ENCODE measurements at regions not wholly inside any gene's neighbourhood (a gene's known extent, or its start where the extent isn't known, plus 50 kb on each side); places are given as distances from the start of the nearest gene placed in this dataset.
"Not testable (repeated sequence)": the region's sequence is repeated elsewhere in the genome, so short reads cannot be mapped to it uniquely, and the experiment has no call there.

GRCh38 chr9:135300346-135301141, 179.0 kb upstream of the PPP1R26 start:
- no peak overlapping the region for H3K4me3 Mint-ChIP-seq
- no peaks in the 10 kb centered on the region for H3K4me1 Mint-ChIP-seq (ENCODE audit: low read depth)
- peaks cover 10% of the 10 kb centered on the region for H3K27me3 Mint-ChIP-seq (ENCODE audit: low read depth)
- peaks cover 0 to 7% of the 10 kb centered on the region in 2 donors for H3K9me3 Mint-ChIP-seq
- no peaks in the 10 kb centered on the region for H3K36me3 Mint-ChIP-seq (ENCODE audit: insufficient read depth in 2 of 2)
- no peak for ATAC-seq (replicated peaks in 1 of 2)
- no peak overlapping the region for H3K27ac Mint-ChIP-seq
- no peak for DNase-seq

- Mint-ChIP-seq H3K9me3 (peaks cover 0 to 7% of the 10 kb centered on the region in 2 donors), H3K27ac (no peak overlapping the region), H3K27me3 (ENCODE audit: low read depth) (peaks cover 10% of the 10 kb centered on the region), H3K36me3 (ENCODE audit: insufficient read depth in 2 of 2) (no peaks in the 10 kb centered on the region), H3K4me3 (no peak overlapping the region), H3K4me1 (ENCODE audit: low read depth) (no peaks in the 10 kb centered on the region)
- ATAC-seq (replicated peaks in 1 of 2): no peak
- no peak for DNase-seq
These were observed 178.0 kb upstream of the PPP1R26 start for GRCh38 chr9:135301271-135302263.

- no peak overlapping the region for H3K27ac Mint-ChIP-seq
- peaks cover 0 to 7% of the 10 kb centered on the region in 2 donors for H3K9me3 Mint-ChIP-seq
- no peaks in the 10 kb centered on the region for H3K4me1 Mint-ChIP-seq (ENCODE audit: low read depth)
- DNase-seq: no peak
- H3K4me3 Mint-ChIP-seq: no peak overlapping the region
- H3K27me3 Mint-ChIP-seq (ENCODE audit: low read depth): peaks cover 17% of the 10 kb centered on the region
- no peak for ATAC-seq (replicated peaks in 1 of 2)
- H3K36me3 Mint-ChIP-seq (ENCODE audit: insufficient read depth in 2 of 2): no peaks in the 10 kb centered on the region
These were observed 177.0 kb upstream of the PPP1R26 start for GRCh38 chr9:135302329-135303279.

- Mint-ChIP-seq H3K9me3 (peaks cover 0 to 7% of the 10 kb centered on the region in 2 donors), H3K27me3 (ENCODE audit: low read depth) (peaks cover 17% of the 10 kb centered on the region), H3K4me1 (ENCODE audit: low read depth) (no peaks in the 10 kb centered on the region), H3K36me3 (ENCODE audit: insufficient read depth in 2 of 2) (no peaks in the 10 kb centered on the region), H3K27ac (no peak overlapping the region), H3K4me3 (no peak overlapping the region)
- DNase-seq (no peak), ATAC-seq (replicated peaks in 1 of 2) (no peak)
These were observed 176.3 kb upstream of the PPP1R26 start for GRCh38 chr9:135303280-135303647.

GRCh38 chr9:135303865-135304499, 175.6 kb upstream of the PPP1R26 start:
- no peak overlapping the region for H3K27ac Mint-ChIP-seq
- H3K9me3 Mint-ChIP-seq: peaks cover 0 to 7% of the 10 kb centered on the region in 2 donors
- peaks cover 17% of the 10 kb centered on the region for H3K27me3 Mint-ChIP-seq (ENCODE audit: low read depth)

GRCh38 chr9:135304886-135305285, 174.7 kb upstream of the PPP1R26 start:
- Mint-ChIP-seq H3K9me3 (peaks cover 0 to 7% of the 10 kb centered on the region in 2 donors), H3K36me3 (ENCODE audit: insufficient read depth in 2 of 2) (no peaks in the 10 kb centered on the region), H3K4me1 (ENCODE audit: low read depth) (no peaks in the 10 kb centered on the region), H3K4me3 (no peak overlapping the region), H3K27ac (no peak overlapping the region), H3K27me3 (ENCODE audit: low read depth) (peaks cover 17% of the 10 kb centered on the region)
- no peak for DNase-seq
- ATAC-seq (replicated peaks in 1 of 2): no peak

More at GRCh38 chr9:135303865-135304499, 175.6 kb upstream of the PPP1R26 start:
- no peaks in the 10 kb centered on the region for H3K36me3 Mint-ChIP-seq (ENCODE audit: insufficient read depth in 2 of 2)
- H3K4me1 Mint-ChIP-seq (ENCODE audit: low read depth): no peaks in the 10 kb centered on the region
- DNase-seq (no peak), ATAC-seq (replicated peaks in 1 of 2) (no peak)
- no peak overlapping the region for H3K4me3 Mint-ChIP-seq

GRCh38 chr9:135305546-135306180, 173.9 kb upstream of the PPP1R26 start:
- Mint-ChIP-seq H3K9me3 (peaks cover 0 to 8% of the 10 kb centered on the region in 2 donors), H3K4me1 (ENCODE audit: low read depth) (no peaks in the 10 kb centered on the region), H3K27me3 (ENCODE audit: low read depth) (peaks cover 17% of the 10 kb centered on the region), H3K4me3 (no peak overlapping the region), H3K36me3 (ENCODE audit: insufficient read depth in 2 of 2) (no peaks in the 10 kb centered on the region), H3K27ac (no peak overlapping the region)
- DNase-seq (no peak), ATAC-seq (replicated peaks in 1 of 2) (no peak)

- Mint-ChIP-seq H3K4me3 (no peak overlapping the region), H3K9me3 (peaks cover 0 to 8% of the 10 kb centered on the region in 2 donors), H3K4me1 (ENCODE audit: low read depth) (no peaks in the 10 kb centered on the region), H3K36me3 (ENCODE audit: insufficient read depth in 2 of 2) (no peaks in the 10 kb centered on the region), H3K27me3 (ENCODE audit: low read depth) (peaks cover 17% of the 10 kb centered on the region), H3K27ac (no peak overlapping the region)
- ATAC-seq (replicated peaks in 1 of 2): no peak
- no peak for DNase-seq
These were observed 172.9 kb upstream of the PPP1R26 start for GRCh38 chr9:135306699-135307098.

- H3K27me3 Mint-ChIP-seq (ENCODE audit: low read depth): peaks cover 22% of the 10 kb centered on the region
- H3K36me3 Mint-ChIP-seq (ENCODE audit: insufficient read depth in 2 of 2): peaks cover 0 to under 1% of the 10 kb centered on the region in 2 donors
- no peak overlapping the region for H3K27ac Mint-ChIP-seq
- peaks cover 0 to 9% of the 10 kb centered on the region in 2 donors for H3K9me3 Mint-ChIP-seq
- no peak overlapping the region for H3K4me3 Mint-ChIP-seq
- ATAC-seq (replicated peaks in 1 of 2) (no peak), DNase-seq (no peak)
- no peaks in the 10 kb centered on the region for H3K4me1 Mint-ChIP-seq (ENCODE audit: low read depth)
These were observed 172.3 kb upstream of the PPP1R26 start for GRCh38 chr9:135307300-135307699.

- DNase-seq; H3K36me3 Mint-ChIP-seq (ENCODE audit: insufficient read depth in 2 of 2); ATAC-seq (replicated peaks in 1 of 2); H3K4me1 Mint-ChIP-seq (ENCODE audit: low read depth); H3K27ac Mint-ChIP-seq; H3K4me3 Mint-ChIP-seq: not testable (repeated sequence)
- Mint-ChIP-seq H3K27me3 (ENCODE audit: low read depth) (peaks cover 26% of the 10 kb centered on the region), H3K9me3 (peaks cover 4 to 13% of the 10 kb centered on the region in 2 donors)
These were observed 171.7 kb upstream of the PPP1R26 start for GRCh38 chr9:135307919-135308318.

- H3K27me3 Mint-ChIP-seq (ENCODE audit: low read depth): peaks cover 20% of the 10 kb centered on the region
- H3K9me3 Mint-ChIP-seq: peaks cover 7 to 10% of the 10 kb centered on the region in 2 donors
- H3K4me1 Mint-ChIP-seq (ENCODE audit: low read depth): no peaks in the 10 kb centered on the region
- H3K4me3 Mint-ChIP-seq: no peak overlapping the region
- DNase-seq: no peak
- no peak for ATAC-seq (replicated peaks in 1 of 2)
- peaks cover 2 to 5% of the 10 kb centered on the region in 2 donors for H3K36me3 Mint-ChIP-seq (ENCODE audit: insufficient read depth in 2 of 2)
- H3K27ac Mint-ChIP-seq: no peak overlapping the region
These were observed 170.5 kb upstream of the PPP1R26 start for GRCh38 chr9:135308821-135309762.

All from activated T-cell treated with anti-CD3 and anti-CD28 coated beads, Interleukin-2, amount 50 U/mL, for 72 hours (primary cell).